PC-3 (cell line): ENCODE measurements at regions not wholly inside any gene's neighbourhood (a gene's known extent, or its start where the extent isn't known, plus 50 kb on each side); places are given as distances from the start of the nearest gene placed in this dataset.

Experiments used
- ATAC-seq: fragments of 200-7000 bp; cut with Tn5 transposase; 2 replicates; pipeline ENCODE4 v1.9.1; 2020; ENCODE audit warnings: mild to moderate bottlenecking, moderate library complexity
- BruUV-seq: library from RNA; stranded (reverse); fragments of 400-500 nt; replicated peaks from 2 replicates; lab custom pipeline; 2021; lab: Mats Ljungman, UMichigan
- CTCF ChIA-PET: fragments of 300-600 bp; sonication (Branson Sonifier 250); formaldehyde crosslinking; loops from one replicate; lab custom pipeline; 2022; ENCODE audit warnings: antibody characterized with exemption; lab: Charles Lee
- POLR2A ChIA-PET: fragments of 300-600 bp; sonication (Branson Sonifier 250); formaldehyde crosslinking; loops from one replicate; lab custom pipeline; 2022; ENCODE audit warnings: antibody characterized with exemption; ENCODE audit not compliant: unreplicated experiment; lab: Charles Lee
- DNase-seq: peaks from one replicate; pipeline ENCODE4 v3.0.0-alpha.2; 2015
- H2AFZ ChIP-seq: fragments of 300-600 bp; sonication (generic); 2 replicates; pipeline ENCODE4 v1.6.0; 2016; ENCODE audit warnings: antibody characterized with exemption, low read length
- H3F3A ChIP-seq: fragments of 300-600 bp; sonication (generic); one replicate; pipeline ENCODE4 v1.6.0; 2017; ENCODE audit warnings: antibody characterized with exemption, low read length, control low read depth, mild to moderate bottlenecking; ENCODE audit not compliant: unreplicated experiment
- H3K27ac ChIP-seq: fragments of 300-600 bp; sonication (generic); 2 replicates; pipeline ENCODE4 v1.5.1; 2016; ENCODE audit warnings: mild to moderate bottlenecking, low read length
- H3K27me3 ChIP-seq: fragments of 300-600 bp; sonication (generic); 2 replicates; pipeline ENCODE4 v1.6.1; 2016; ENCODE audit warnings: low read length, mixed read lengths
- H3K36me3 ChIP-seq: fragments of 300-600 bp; sonication (generic); 2 replicates; pipeline ENCODE4 v1.6.1; 2016; ENCODE audit warnings: low read depth, mixed run types, low read length, mixed read lengths
- H3K4me1 ChIP-seq: fragments of 300-600 bp; sonication (generic); 2 replicates; pipeline ENCODE4 v1.5.1; 2016; ENCODE audit warnings: low read length; ENCODE audit not compliant: insufficient read depth
- H3K4me2 ChIP-seq: fragments of 300-600 bp; sonication (generic); 2 replicates; pipeline ENCODE4 v1.6.0; 2016; ENCODE audit warnings: low read length
- H3K4me3 ChIP-seq: fragments of 300-600 bp; sonication (generic); 2 replicates; pipeline ENCODE4 v1.5.1; 2016; ENCODE audit warnings: mild to moderate bottlenecking, low read length, mixed read lengths
- H3K79me2 ChIP-seq: fragments of 300-600 bp; sonication (generic); 2 replicates; pipeline ENCODE4 v1.6.1; 2017; ENCODE audit warnings: low read length, mixed read lengths
- H3K9ac ChIP-seq: fragments of 300-600 bp; sonication (generic); 2 replicates; pipeline ENCODE4 v1.6.0; 2016; ENCODE audit warnings: mild to moderate bottlenecking, low read length
- H3K9me2 ChIP-seq: fragments of 300-600 bp; sonication (generic); replicated peaks from 2 replicates; pipeline ENCODE4 v1.6.1; 2016; ENCODE audit warnings: mixed run types, low read length, mixed read lengths
- H3K9me3 ChIP-seq: fragments of 300-600 bp; sonication (generic); 2 replicates; pipeline ENCODE4 v1.6.1; 2016; ENCODE audit warnings: low read length, mixed read lengths
- H4K20me1 ChIP-seq: fragments of 300-600 bp; sonication (generic); 2 replicates; pipeline ENCODE4 v1.6.1; 2016; ENCODE audit warnings: low read length, mixed read lengths
- EZH2 ChIP-seq: fragments of 300-600 bp; sonication (generic); IDR thresholded peaks from one replicate; pipeline ENCODE4 v1.6.1; 2017; ENCODE audit warnings: antibody characterized with exemption, mild to moderate bottlenecking, low read length; ENCODE audit not compliant: unreplicated experiment
- EZH2phosphoT487 ChIP-seq: fragments of 300-600 bp; sonication (generic); IDR thresholded peaks from 2 replicates; pipeline ENCODE4 v1.6.1; 2018; ENCODE audit warnings: mild to moderate bottlenecking, antibody characterized with exemption, low read length, borderline replicate concordance
- intact Hi-C: fragments of 100-400 bp; cut with micrococcal nuclease; formaldehyde crosslinking; loops from 2 replicates; pipeline ENCODE4 v1.9.0; 2023
- TF ChIP-seq, protein P1 (sequence below): fragments of 300-600 bp; sonication (generic); conservative IDR thresholded peaks from 2 replicates; pipeline ENCODE4 v1.5.1; 2017; ENCODE audit warnings: antibody characterized with exemption, low read depth, mild to moderate bottlenecking, low read length

DNA sequence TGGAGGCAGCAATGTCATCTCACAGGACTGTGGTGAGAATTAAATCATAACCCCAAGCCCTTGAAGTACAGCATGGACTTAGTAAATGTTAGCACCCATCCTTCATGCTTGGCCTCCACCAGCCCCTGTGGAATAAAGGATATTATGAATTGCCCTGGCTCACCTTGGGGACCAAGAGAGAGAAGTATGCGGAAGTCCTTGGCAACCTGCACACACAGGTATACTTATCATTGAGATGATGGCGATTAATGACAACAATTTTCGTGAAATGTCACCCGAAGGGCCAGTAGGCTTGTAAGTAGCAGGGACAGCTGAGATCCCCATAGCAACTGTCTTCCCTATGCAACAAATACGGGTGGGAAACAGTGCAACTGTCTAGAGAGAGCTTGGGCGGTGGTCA lies 102.0 kb downstream of the FAM43A start:
- no peak overlapping the region for H3K27ac ChIP-seq
- H3K4me2 ChIP-seq = no peak overlapping the region
- no peak for TF ChIP-seq EZH2
- TF ChIP-seq, protein P1, sequence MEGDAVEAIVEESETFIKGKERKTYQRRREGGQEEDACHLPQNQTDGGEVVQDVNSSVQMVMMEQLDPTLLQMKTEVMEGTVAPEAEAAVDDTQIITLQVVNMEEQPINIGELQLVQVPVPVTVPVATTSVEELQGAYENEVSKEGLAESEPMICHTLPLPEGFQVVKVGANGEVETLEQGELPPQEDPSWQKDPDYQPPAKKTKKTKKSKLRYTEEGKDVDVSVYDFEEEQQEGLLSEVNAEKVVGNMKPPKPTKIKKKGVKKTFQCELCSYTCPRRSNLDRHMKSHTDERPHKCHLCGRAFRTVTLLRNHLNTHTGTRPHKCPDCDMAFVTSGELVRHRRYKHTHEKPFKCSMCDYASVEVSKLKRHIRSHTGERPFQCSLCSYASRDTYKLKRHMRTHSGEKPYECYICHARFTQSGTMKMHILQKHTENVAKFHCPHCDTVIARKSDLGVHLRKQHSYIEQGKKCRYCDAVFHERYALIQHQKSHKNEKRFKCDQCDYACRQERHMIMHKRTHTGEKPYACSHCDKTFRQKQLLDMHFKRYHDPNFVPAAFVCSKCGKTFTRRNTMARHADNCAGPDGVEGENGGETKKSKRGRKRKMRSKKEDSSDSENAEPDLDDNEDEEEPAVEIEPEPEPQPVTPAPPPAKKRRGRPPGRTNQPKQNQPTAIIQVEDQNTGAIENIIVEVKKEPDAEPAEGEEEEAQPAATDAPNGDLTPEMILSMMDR = no peak
- TF ChIP-seq EZH2phosphoT487 = no peak
- POLR2A ChIA-PET = no interaction called here
- H3K4me1 ChIP-seq = no peaks in the 10 kb centered on the region
- no peak for ATAC-seq
- H3K4me3 ChIP-seq = no peak overlapping the region
- no peaks in the 10 kb centered on the region for H3K79me2 ChIP-seq
- H3K9ac ChIP-seq = no peak overlapping the region
- H3K27me3 ChIP-seq = no peaks in the 10 kb centered on the region
- BruUV-seq = no TSS peak
- DNase-seq = no peak
- no peaks in the 10 kb centered on the region for H3K9me3 ChIP-seq
- no peaks in the 10 kb centered on the region for H3K9me2 ChIP-seq
- H2AFZ ChIP-seq = no peak overlapping the region
- no peaks in the 10 kb centered on the region for H3F3A ChIP-seq
- no peaks in the 10 kb centered on the region for H4K20me1 ChIP-seq
- intact Hi-C loops = no loop called here
- H3K36me3 ChIP-seq = no peaks in the 10 kb centered on the region
- CTCF ChIA-PET = no interaction called here

DNA sequence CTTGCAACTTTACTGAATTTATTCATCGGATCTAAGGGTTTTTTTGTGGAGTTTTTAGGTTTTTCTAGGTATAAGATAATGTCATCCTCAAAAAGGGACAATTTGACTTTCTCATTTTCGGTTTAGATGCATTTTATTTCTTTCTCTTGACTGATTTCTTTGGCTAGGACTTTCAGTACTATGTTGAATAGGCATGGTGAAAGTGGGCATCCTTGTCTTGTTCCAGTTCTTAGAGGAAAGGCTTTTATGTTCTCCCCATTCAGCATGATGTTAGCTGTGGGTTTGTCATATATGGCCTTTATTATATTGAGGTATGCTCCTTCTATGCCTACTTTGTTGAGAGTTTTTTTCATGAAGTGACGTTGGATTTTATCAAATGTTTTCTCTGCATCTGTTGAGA lies 106.7 kb downstream of the FAM43A start:
- Histone ChIP-seq H3K36me3 (no peaks in the 10 kb centered on the region), H3K9me3 (peaks cover 7% of the 10 kb centered on the region; the same call in 1 of the 2 replicates), H3K27me3 (no peaks in the 10 kb centered on the region), H4K20me1 (no peaks in the 10 kb centered on the region), H3K4me3 (no peak overlapping the region), H2AFZ (no peak overlapping the region), H3K4me1 (no peaks in the 10 kb centered on the region), H3K9me2 (no peaks in the 10 kb centered on the region), H3K4me2 (no peak overlapping the region), H3K9ac (no peak overlapping the region), H3K79me2 (no peaks in the 10 kb centered on the region), H3K27ac (no peak overlapping the region), H3F3A (no peaks in the 10 kb centered on the region)
- no TSS peak for BruUV-seq
- CTCF ChIA-PET = no interaction called here
- ATAC-seq (no peak), DNase-seq (no peak)
- intact Hi-C loops = no loop called here
- POLR2A ChIA-PET = no interaction called here
- TF ChIP-seq EZH2phosphoT487 (no peak), EZH2 (no peak)
- TF ChIP-seq, protein P1 = no peak

DNA sequence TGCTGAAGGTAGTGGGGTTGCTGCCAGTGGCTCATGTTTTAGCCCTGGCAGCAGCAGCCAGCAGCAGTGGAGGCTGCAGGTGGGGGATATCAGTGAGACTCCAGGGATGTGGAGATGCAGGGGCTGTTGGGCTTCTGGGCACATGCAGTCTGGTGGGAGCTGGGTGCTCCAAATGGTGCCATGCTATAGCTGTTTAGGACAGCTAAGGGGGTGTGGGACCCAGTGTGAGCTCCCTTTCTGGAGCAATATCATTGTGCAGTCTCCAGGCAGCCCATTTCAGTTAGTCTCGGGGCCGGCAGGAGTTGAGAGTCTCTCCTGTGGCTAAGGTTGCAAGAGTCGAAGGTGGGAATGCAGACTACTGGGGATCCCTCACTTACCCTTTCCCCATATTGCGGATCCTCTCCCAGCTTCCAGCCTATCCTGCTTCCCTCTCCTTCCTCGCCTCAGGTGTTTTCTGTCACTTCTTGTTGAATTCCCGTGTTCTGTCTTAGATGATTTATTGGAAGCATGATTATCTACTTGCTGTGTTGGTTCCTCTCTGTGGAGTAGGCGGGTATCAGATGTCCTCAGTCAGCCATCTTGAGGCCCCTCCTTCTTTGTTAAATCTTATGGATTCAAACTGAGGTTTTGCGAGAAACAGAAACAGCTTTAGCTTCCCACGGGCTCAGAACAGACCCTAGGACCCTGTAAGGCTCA lies 112.0 kb downstream of the FAM43A start:
- POLR2A ChIA-PET = no interaction called here
- no peaks in the 10 kb centered on the region for H3K27me3 ChIP-seq
- ATAC-seq = no peak
- TF ChIP-seq EZH2 = no peak
- TF ChIP-seq, protein P1 = no peak
- no peak for TF ChIP-seq EZH2phosphoT487
- no peaks in the 10 kb centered on the region for H3K79me2 ChIP-seq
- no peaks in the 10 kb centered on the region for H3K36me3 ChIP-seq
- no peaks in the 10 kb centered on the region for H3K4me1 ChIP-seq
- no peaks in the 10 kb centered on the region for H4K20me1 ChIP-seq
- CTCF ChIA-PET = no interaction called here
- DNase-seq = no peak
- peaks cover 7% of the 10 kb centered on the region; the same call in 1 of the 2 replicates for H3K9me3 ChIP-seq
- no peaks in the 10 kb centered on the region for H3F3A ChIP-seq
- no peaks in the 10 kb centered on the region for H3K9me2 ChIP-seq
- H2AFZ ChIP-seq = no peak overlapping the region
- no peak overlapping the region for H3K4me3 ChIP-seq
- no peak overlapping the region for H3K4me2 ChIP-seq
- intact Hi-C loops = no loop called here
- BruUV-seq = no TSS peak
- H3K27ac ChIP-seq = no peak overlapping the region
- H3K9ac ChIP-seq = no peak overlapping the region
